ENCODE measurements at regions not wholly inside any gene's neighbourhood (a gene's known extent, or its start where the extent isn't known, plus 50 kb on each side); places are given as distances from the start of the nearest gene placed in this dataset.

- no peak for TF ChIP-seq CTCF (IDR thresholded peaks at IDR 0.05)
- DNase-seq (ENCODE audit: low spot score) = peak; percentile 65
- H3K4me3 ChIP-seq = no peak overlapping the region
- H3K27ac ChIP-seq = no peak overlapping the region
Observed at GRCh38 chr4:3364199-3364598, 71.4 kb downstream of the RGS12 start.

GRCh38 chr4:3364634-3365314, 72.0 kb downstream of the RGS12 start:
- TF ChIP-seq CTCF (IDR thresholded peaks at IDR 0.05) = no peak
- peak; percentile 62 for DNase-seq (ENCODE audit: low spot score)
- no peak overlapping the region for H3K27ac ChIP-seq
- no peak overlapping the region for H3K4me3 ChIP-seq

- Histone ChIP-seq H3K27ac (no peak overlapping the region), H3K4me3 (no peak overlapping the region)
- TF ChIP-seq CTCF (IDR thresholded peaks at IDR 0.05) = no peak
- DNase-seq (ENCODE audit: low spot score) = peak; percentile 17
Observed at GRCh38 chr4:3365326-3365725, 72.5 kb downstream of the RGS12 start.

- no peak overlapping the region for H3K27ac ChIP-seq
- TF ChIP-seq CTCF (IDR thresholded peaks at IDR 0.05) = no peak
- peak; percentile 49 for DNase-seq (ENCODE audit: low spot score)
Observed at GRCh38 chr4:3365871-3366842, 73.3 kb downstream of the RGS12 start.

GRCh38 chr4:3366893-3367775, 74.3 kb downstream of the RGS12 start:
- H3K27ac ChIP-seq = no peak overlapping the region
- TF ChIP-seq CTCF (IDR thresholded peaks at IDR 0.05) = no peak
- H3K4me3 ChIP-seq = no peak overlapping the region
- peak; percentile 69 for DNase-seq (ENCODE audit: low spot score)

More at GRCh38 chr4:3365871-3366842, 73.3 kb downstream of the RGS12 start:
- no peak overlapping the region for H3K4me3 ChIP-seq

GRCh38 chr4:3367866-3368265, 73.9 kb upstream of the HGFAC start:
- peak; percentile 47 for DNase-seq (ENCODE audit: low spot score)
- H3K4me3 ChIP-seq = no peak overlapping the region
- H3K27ac ChIP-seq = no peak overlapping the region
- TF ChIP-seq CTCF (IDR thresholded peaks at IDR 0.05) = no peak

Measured in coronary artery (tissue), 2 donors.